ENCODE measurements at regions not wholly inside any gene's neighbourhood (a gene's known extent, or its start where the extent isn't known, plus 50 kb on each side); places are given as distances from the start of the nearest gene placed in this dataset.

DNA sequence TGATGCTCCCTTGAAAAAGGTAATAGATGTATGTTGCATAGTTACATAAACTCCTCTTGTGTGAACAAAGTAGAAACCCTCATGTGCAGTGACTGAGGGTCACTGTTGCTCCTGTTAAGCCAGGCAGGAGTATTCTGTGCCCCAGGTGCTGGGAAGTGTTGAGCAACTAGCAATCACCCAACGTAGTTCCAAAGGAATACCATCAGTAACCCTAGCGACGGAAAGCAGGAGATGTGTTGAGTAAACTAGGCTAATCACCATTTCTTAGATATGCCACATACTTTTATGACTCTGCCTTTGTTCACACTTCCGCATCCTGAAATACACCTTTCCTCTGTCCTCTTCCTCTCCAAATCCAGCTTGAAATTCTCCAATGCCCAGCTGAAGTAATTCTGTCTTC, 50.9 kb upstream of the TAB3 start:
- H4K8ac ChIP-seq (ENCODE audit: low read length): no peak overlapping the region
- no peak overlapping the region for H2AFZ ChIP-seq (ENCODE audit: low read depth, low read length)
- no peak overlapping the region for H2BK12ac ChIP-seq (ENCODE audit: low read length in 2 of 2)
- no peak overlapping the region for H2BK15ac ChIP-seq (ENCODE audit: low read depth, poor library complexity, severe bottlenecking)
- no peak overlapping the region for H3K4me3 ChIP-seq (ENCODE audit: insufficient read depth in 1 of 2, low read depth in 1 of 2, low read length in 2 of 2)
- no peak for DNase-seq
- H3K9ac ChIP-seq (ENCODE audit: low read length): no peak overlapping the region
- H3K4ac ChIP-seq (ENCODE audit: low read depth in 1 of 2, low read length in 2 of 2): no peak overlapping the region
- 76% methylated on average over 4 of the region's 4 CpGs for WGBS
- H3K23ac ChIP-seq (ENCODE audit: low read length in 2 of 2): no peak overlapping the region
- H3K36me3 ChIP-seq (ENCODE audit: control insufficient read depth in 1 of 2, insufficient read depth in 2 of 2, low read depth in 1 of 2, low read length in 2 of 2): no peaks in the 10 kb centered on the region
- H3K79me1 ChIP-seq (replicated peaks; ENCODE audit: low read length, poor library complexity, severe bottlenecking): no peaks in the 10 kb centered on the region
- H2BK120ac ChIP-seq (ENCODE audit: low read depth, low read length): no peak overlapping the region
- no peak overlapping the region for H3K4me2 ChIP-seq (ENCODE audit: low read length, poor library complexity, severe bottlenecking)
- no peaks in the 10 kb centered on the region for H3K9me3 ChIP-seq (ENCODE audit: control insufficient read depth, low read length)
- no peak overlapping the region for H3K18ac ChIP-seq (ENCODE audit: low read depth in 1 of 2, low read length in 2 of 2)
- H3K27me3 ChIP-seq (ENCODE audit: control insufficient read depth in 1 of 2, insufficient read depth in 1 of 2, low read length in 2 of 2): peaks cover 0 to 3% of the 10 kb centered on the region in 2 experiments
- H3K27ac ChIP-seq (ENCODE audit: low read length, poor library complexity, severe bottlenecking): no peak overlapping the region
- H4K91ac ChIP-seq (ENCODE audit: low read length): no peak overlapping the region
- H3K4me1 ChIP-seq (ENCODE audit: control insufficient read depth, insufficient read depth, low read depth, low read length): no peaks in the 10 kb centered on the region
- H3K14ac ChIP-seq (ENCODE audit: low read length in 2 of 2): no peak overlapping the region
- no peak overlapping the region for H2AK5ac ChIP-seq (ENCODE audit: low read length, severe bottlenecking)
- H2BK5ac ChIP-seq (ENCODE audit: low read depth, low read length, poor library complexity, severe bottlenecking): no peak overlapping the region
